IMR-90 (cell line): ENCODE measurements at regions not wholly inside any gene's neighbourhood (a gene's known extent, or its start where the extent isn't known, plus 50 kb on each side); places are given as distances from the start of the nearest gene placed in this dataset.

ENCODE experiments used
- ATAC-seq: fragments of 200-7000 bp; cut with Tn5 transposase; 2 replicates; pipeline ENCODE4 v1.9.1; 2020; ENCODE audit warnings: low read depth, mild to moderate bottlenecking, moderate library complexity
- BruUV-seq: library from RNA; stranded (reverse); fragments of 400-500 nt; replicated peaks from 2 replicates; lab custom pipeline; 2021; lab: Mats Ljungman, UMichigan
- CTCF ChIA-PET: fragments of 300-600 bp; formaldehyde crosslinking; extraction: SDS; loops from one replicate; lab custom pipeline; 2021; ENCODE audit warnings: antibody characterized with exemption; lab: Yijun Ruan, JAX
- POLR2A ChIA-PET: fragments of 300-600 bp; sonication (Branson Sonifier 250); formaldehyde crosslinking; loops from one replicate; lab custom pipeline; 2022; ENCODE audit warnings: antibody characterized with exemption; ENCODE audit not compliant: unreplicated experiment; lab: Charles Lee
- DNase-seq: peaks from one replicate; pipeline ENCODE4 v3.0.0; 2013
- H2AFZ ChIP-seq: replicated peaks from 2 replicates; pipeline ENCODE3; 2013; ENCODE audit warnings: low read length, mild to moderate bottlenecking; ENCODE audit not compliant: poor library complexity
- H2AK5ac ChIP-seq: 2 replicates; pipeline ENCODE4 v1.6.1; 2013; ENCODE audit warnings: low read depth, low read length, inconsistent platforms
- H2AK9ac ChIP-seq: replicated peaks from 2 replicates; pipeline ENCODE3; 2013; ENCODE audit warnings: mild to moderate bottlenecking, low read depth, low read length, moderate library complexity; ENCODE audit not compliant: poor library complexity
- H2BK120ac ChIP-seq: 2 replicates; pipeline ENCODE4 v1.6.1; 2013; ENCODE audit warnings: low read depth, low read length, inconsistent platforms
- H2BK15ac ChIP-seq: 3 replicates; pipeline ENCODE4 v1.6.1; 2013; ENCODE audit warnings: low read depth, low read length, inconsistent platforms
- H2BK20ac ChIP-seq: 2 replicates; pipeline ENCODE4 v1.6.1; 2013; ENCODE audit warnings: low read depth, mild to moderate bottlenecking, inconsistent platforms, low read length, moderate library complexity
- H2BK5ac ChIP-seq: 2 replicates; pipeline ENCODE4 v1.6.1; 2013; ENCODE audit warnings: mild to moderate bottlenecking, low read depth, low read length, inconsistent platforms; ENCODE audit not compliant: poor library complexity, severe bottlenecking
- H3K14ac ChIP-seq: replicated peaks from 2 replicates; pipeline ENCODE4 v1.6.1; 2013; ENCODE audit warnings: low read depth, low read length, inconsistent platforms
- H3K18ac ChIP-seq: 2 replicates; pipeline ENCODE4 v1.6.1; 2013; ENCODE audit warnings: low read depth, low read length, control low read depth
- H3K23ac ChIP-seq: 2 replicates; pipeline ENCODE4 v1.6.1; 2013; ENCODE audit warnings: low read depth, low read length, inconsistent platforms
- H3K27ac ChIP-seq: 2 replicates; pipeline ENCODE4 v1.5.1; 2013; ENCODE audit warnings: mild to moderate bottlenecking, control low read depth, low read length; ENCODE audit not compliant: insufficient read depth
- H3K27me3 ChIP-seq: 2 replicates; pipeline ENCODE4 v1.6.1; 2013; ENCODE audit warnings: low read length; ENCODE audit not compliant: control insufficient read depth, insufficient read depth
- H3K36me3 ChIP-seq: 2 replicates; pipeline ENCODE4 v1.6.1; 2013; ENCODE audit warnings: low read length, mixed read lengths; ENCODE audit not compliant: control insufficient read depth, insufficient read depth
- H3K4ac ChIP-seq: 2 replicates; pipeline ENCODE4 v1.6.1; 2013; ENCODE audit warnings: low read depth, low read length, inconsistent platforms
- H3K4me1 ChIP-seq: 2 replicates; pipeline ENCODE4 v1.6.1; 2013; ENCODE audit warnings: low read length, mixed read lengths; ENCODE audit not compliant: control insufficient read depth, insufficient read depth
- H3K4me2 ChIP-seq: 2 replicates; pipeline ENCODE4 v1.6.1; 2013; ENCODE audit warnings: low read depth, mild to moderate bottlenecking, control low read depth, low read length, moderate library complexity
- H3K4me3 ChIP-seq: 2 replicates; pipeline ENCODE4 v1.5.1; 2013; ENCODE audit warnings: low read depth, mild to moderate bottlenecking, control low read depth, low read length, moderate library complexity; ENCODE audit not compliant: insufficient read depth
- H3K56ac ChIP-seq: 2 replicates; pipeline ENCODE4 v1.6.1; 2013; ENCODE audit warnings: low read length, inconsistent platforms; ENCODE audit not compliant: insufficient read depth; ENCODE audit errors: extremely low read depth
- H3K79me1 ChIP-seq, 2 experiments: 2 replicates each; pipeline ENCODE4 v1.6.1; 2013; ENCODE audit warnings: low read length in 2 of 2, inconsistent platforms in 1 of 2, low read depth in 1 of 2
- H3K9ac ChIP-seq: 2 replicates; pipeline ENCODE4 v1.6.1; 2013; ENCODE audit warnings: low read depth, low read length, control low read depth
- H3K9me1 ChIP-seq: 2 replicates; pipeline ENCODE4 v1.6.1; 2013; ENCODE audit warnings: low read length, inconsistent platforms; ENCODE audit not compliant: insufficient read depth
- H3K9me3 ChIP-seq: 2 replicates; pipeline ENCODE4 v1.6.1; 2013; ENCODE audit warnings: low read length; ENCODE audit not compliant: control insufficient read depth, insufficient read depth
- H4K20me1 ChIP-seq: 2 replicates; pipeline ENCODE4 v1.6.1; 2013; ENCODE audit warnings: low read length, inconsistent platforms; ENCODE audit not compliant: insufficient read depth
- H4K5ac ChIP-seq: 2 replicates; pipeline ENCODE4 v1.6.1; 2013; ENCODE audit warnings: mild to moderate bottlenecking, low read depth, low read length, control low read depth
- H4K8ac ChIP-seq, 2 experiments: 2 replicates each; pipeline ENCODE4 v1.6.1; 2013; ENCODE audit warnings: low read depth in 2 of 2, low read length in 2 of 2, control low read depth in 1 of 2, inconsistent platforms in 1 of 2
- H4K91ac ChIP-seq: 2 replicates; pipeline ENCODE4 v1.6.1; 2013; ENCODE audit warnings: low read depth, low read length, inconsistent platforms; ENCODE audit not compliant: insufficient read depth
- CEBPB ChIP-seq: IDR thresholded peaks from 2 replicates; pipeline ENCODE4 v1.6.1; 2012; ENCODE audit warnings: low read depth, low read length, improper control_type of control experiment
- FOS ChIP-seq: fragments of 150-350 bp; IDR thresholded peaks from 2 replicates; pipeline ENCODE4 v1.6.1; 2016; ENCODE audit warnings: low read depth, low read length
- MAZ ChIP-seq: IDR thresholded peaks from 2 replicates; pipeline ENCODE4 v1.6.1; 2012; ENCODE audit warnings: low read depth, mild to moderate bottlenecking, low read length, improper control_type of control experiment, moderate library complexity, borderline replicate concordance
- MXI1 ChIP-seq: IDR thresholded peaks from 2 replicates; pipeline ENCODE4 v1.6.1; 2012; ENCODE audit warnings: low read depth, mild to moderate bottlenecking, low read length, moderate library complexity, borderline replicate concordance
- NFE2L2 ChIP-seq: fragments of 150-350 bp; IDR thresholded peaks from 2 replicates; pipeline ENCODE4 v1.6.1; 2016; ENCODE audit warnings: low read depth, mild to moderate bottlenecking, low read length
- RAD21 ChIP-seq: IDR thresholded peaks from 2 replicates; pipeline ENCODE4 v1.6.1; 2012; ENCODE audit warnings: low read length, improper control_type of control experiment
- RCOR1 ChIP-seq: IDR thresholded peaks from 2 replicates; pipeline ENCODE4 v1.6.1; 2012; ENCODE audit warnings: mild to moderate bottlenecking, low read length, improper control_type of control experiment; ENCODE audit not compliant: insufficient replicate concordance
- USF2 ChIP-seq: fragments of 150-350 bp; IDR thresholded peaks from 2 replicates; pipeline ENCODE4 v1.6.1; 2017; ENCODE audit warnings: mild to moderate bottlenecking, antibody characterized with exemption, low read length, low read depth
- WGBS, 2 experiments: methylation state at CpG; one replicate each; pipeline versions ENCODE4 v1.1.5 to v1.1.7; 2013; ENCODE audit warnings: missing lambda C conversion rate in 2 of 2; ENCODE audit not compliant: insufficient read length in 1 of 2; ENCODE audit errors: extremely low coverage in 2 of 2; 5-methylcytosine and 5-hydroxymethylcytosine counted together
- dilution Hi-C: fragments of 300-500 bp; cut with HindIII; formaldehyde crosslinking; loops from one replicate; pipeline ENCODE4 v1.14.3; 2018; ENCODE audit warnings: low sequenced_read_pairs; ENCODE audit not compliant: unreplicated experiment
- in situ Hi-C: fragments of 300-500 bp; cut with MboI; formaldehyde crosslinking; loops from 3 replicates; pipeline ENCODE4 v1.14.3; 2019; ENCODE audit warnings: low sequenced_read_pairs, inconsistent platforms, mixed read lengths
- intact Hi-C: fragments of 100-400 bp; cut with micrococcal nuclease; formaldehyde crosslinking; loops from 2 replicates; pipeline ENCODE4 v1.10.0; 2022
- TF ChIP-seq, protein P1 (sequence below): fragments of 150-350 bp; IDR thresholded peaks from 2 replicates; pipeline ENCODE4 v1.6.1; 2016; ENCODE audit warnings: low read depth, mild to moderate bottlenecking, low read length, moderate library complexity, borderline replicate concordance

GRCh38 chr3:163045945-163046344, 1549.3 kb downstream of the OTOL1 start:
- no peak overlapping the region for H2AFZ ChIP-seq
- no TSS peak for BruUV-seq
- no peak overlapping the region for H3K4me3 ChIP-seq
- H3K79me1 ChIP-seq: no peaks in the 10 kb centered on the region
- H3K14ac ChIP-seq: no peak overlapping the region
- H4K91ac ChIP-seq: no peak overlapping the region
- no peaks in the 10 kb centered on the region for H3K9me3 ChIP-seq
- H2AK5ac ChIP-seq: no peak overlapping the region
- no peak overlapping the region for H3K4me2 ChIP-seq
- dilution Hi-C loops (no loop called here), in situ Hi-C loops (no loop called here), intact Hi-C loops (no loop called here)
- no peaks in the 10 kb centered on the region for H3K9me1 ChIP-seq
- H4K20me1 ChIP-seq: no peaks in the 10 kb centered on the region
- no peak overlapping the region for H3K56ac ChIP-seq
- H2BK15ac ChIP-seq: no peak overlapping the region
- POLR2A ChIA-PET: no interaction called here
- H4K5ac ChIP-seq: no peak overlapping the region
- ATAC-seq (no peak), DNase-seq (no peak)
- no peak overlapping the region for H3K9ac ChIP-seq
- H3K4me1 ChIP-seq: no peaks in the 10 kb centered on the region
- CTCF ChIA-PET: no interaction called here
- H3K27me3 ChIP-seq: no peaks in the 10 kb centered on the region
- no peak overlapping the region for H3K4ac ChIP-seq
- H2BK5ac ChIP-seq: no peak overlapping the region
- no peak overlapping the region for H2BK120ac ChIP-seq
- no CpG with 5 or more reads among the region's 2 CpGs for WGBS, 2 experiments
- H2BK20ac ChIP-seq: no peak overlapping the region
- H4K8ac ChIP-seq: no peak overlapping the region
- TF ChIP-seq MAZ: no peak
- no peak for TF ChIP-seq USF2
- TF ChIP-seq FOS: no peak
- no peak for TF ChIP-seq CEBPB
- TF ChIP-seq RAD21: no peak
- TF ChIP-seq, protein P1, sequence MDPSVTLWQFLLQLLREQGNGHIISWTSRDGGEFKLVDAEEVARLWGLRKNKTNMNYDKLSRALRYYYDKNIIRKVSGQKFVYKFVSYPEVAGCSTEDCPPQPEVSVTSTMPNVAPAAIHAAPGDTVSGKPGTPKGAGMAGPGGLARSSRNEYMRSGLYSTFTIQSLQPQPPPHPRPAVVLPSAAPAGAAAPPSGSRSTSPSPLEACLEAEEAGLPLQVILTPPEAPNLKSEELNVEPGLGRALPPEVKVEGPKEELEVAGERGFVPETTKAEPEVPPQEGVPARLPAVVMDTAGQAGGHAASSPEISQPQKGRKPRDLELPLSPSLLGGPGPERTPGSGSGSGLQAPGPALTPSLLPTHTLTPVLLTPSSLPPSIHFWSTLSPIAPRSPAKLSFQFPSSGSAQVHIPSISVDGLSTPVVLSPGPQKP: no peak
- no peak for TF ChIP-seq NFE2L2
- TF ChIP-seq RCOR1: no peak
- no peak for TF ChIP-seq MXI1
- H3K18ac ChIP-seq: no peak overlapping the region
- H3K23ac ChIP-seq: no peak overlapping the region
- no peak overlapping the region for H3K27ac ChIP-seq
- no peaks in the 10 kb centered on the region for H3K36me3 ChIP-seq
- H2AK9ac ChIP-seq: no peak overlapping the region
